IPS-20b (cell line): ENCODE measurements at regions not wholly inside any gene's neighbourhood (a gene's known extent, or its start where the extent isn't known, plus 50 kb on each side); places are given as distances from the start of the nearest gene placed in this dataset.
"Not testable (repeated sequence)": the region's sequence is repeated elsewhere in the genome, so short reads cannot be mapped to it uniquely, and the experiment has no call there.

Source experiments
- H3K27ac ChIP-seq: one replicate; pipeline ENCODE4 v1.5.1; 2013; ENCODE audit warnings: low read length
- H3K27me3 ChIP-seq: 2 replicates; pipeline ENCODE4 v1.6.1; 2013; ENCODE audit warnings: mild to moderate bottlenecking, low read length, inconsistent platforms; ENCODE audit not compliant: insufficient read depth
- H3K36me3 ChIP-seq: 2 replicates; pipeline ENCODE4 v1.6.1; 2013; ENCODE audit warnings: low read depth, mild to moderate bottlenecking, inconsistent platforms, low read length, moderate library complexity; ENCODE audit not compliant: insufficient read depth
- H3K4me1 ChIP-seq: 2 replicates; pipeline ENCODE4 v1.6.1; 2013; ENCODE audit warnings: mild to moderate bottlenecking, control low read depth, inconsistent platforms, low read length, moderate library complexity; ENCODE audit not compliant: insufficient read depth
- H3K4me3 ChIP-seq: 2 replicates; pipeline ENCODE4 v1.5.1; 2013; ENCODE audit warnings: mild to moderate bottlenecking, low read length, inconsistent platforms
- H3K9ac ChIP-seq: 2 replicates; pipeline ENCODE4 v1.6.1; 2013; ENCODE audit warnings: low read depth, mild to moderate bottlenecking, inconsistent platforms, low read length, moderate library complexity
- H3K9me3 ChIP-seq: 2 replicates; pipeline ENCODE4 v1.6.1; 2013; ENCODE audit warnings: mild to moderate bottlenecking, low read depth, low read length, inconsistent platforms; ENCODE audit not compliant: insufficient read depth

DNA sequence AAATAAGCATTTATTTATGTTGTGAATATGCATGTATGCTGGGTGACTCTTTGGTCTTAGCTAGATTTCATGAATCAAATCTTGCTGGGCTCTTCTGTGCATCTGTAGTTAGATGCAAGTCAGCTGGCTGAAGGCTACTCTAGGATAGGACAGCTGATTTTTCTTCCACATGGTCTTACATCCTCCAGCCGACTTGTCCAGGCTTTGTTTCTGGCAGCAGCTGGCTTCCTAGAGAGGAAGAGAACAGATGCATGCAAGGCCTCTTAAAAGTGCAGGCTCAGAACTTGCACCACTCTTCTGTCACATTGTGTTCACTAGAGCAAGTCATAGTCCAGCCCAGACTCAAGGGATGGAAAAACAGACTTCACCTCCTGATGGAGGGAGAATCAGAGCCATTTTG, 435.4 kb upstream of the STXBP6 start:
- Histone ChIP-seq H3K36me3 (no peaks in the 10 kb centered on the region), H3K9ac (no peak overlapping the region), H3K4me3 (no peak overlapping the region), H3K9me3 (no peaks in the 10 kb centered on the region), H3K27me3 (no peaks in the 10 kb centered on the region), H3K27ac (no peak overlapping the region), H3K4me1 (no peaks in the 10 kb centered on the region)

DNA sequence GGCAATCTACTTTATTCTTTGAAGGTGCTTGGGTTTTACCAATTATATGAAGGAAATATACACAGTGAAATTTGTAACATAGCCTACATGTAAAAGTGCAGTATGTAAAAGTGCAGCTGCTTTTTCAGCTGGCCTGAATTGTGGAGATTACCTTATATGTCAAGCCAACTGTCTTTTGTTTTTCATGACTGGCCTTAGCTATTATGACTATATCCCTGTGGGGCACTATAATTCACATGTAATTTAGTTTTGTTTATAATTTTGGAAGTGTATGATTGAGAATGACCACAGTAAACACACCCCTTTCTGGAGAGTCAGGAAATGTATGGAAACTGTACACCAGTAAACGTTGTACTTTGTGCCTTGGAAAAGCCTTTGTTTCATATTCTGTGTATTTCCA, 435.0 kb upstream of the STXBP6 start:
- no peaks in the 10 kb centered on the region for H3K36me3 ChIP-seq
- no peaks in the 10 kb centered on the region for H3K27me3 ChIP-seq
- no peak overlapping the region for H3K27ac ChIP-seq
- no peaks in the 10 kb centered on the region for H3K4me1 ChIP-seq
- H3K4me3 ChIP-seq, result no peak overlapping the region
- no peak overlapping the region for H3K9ac ChIP-seq
- no peaks in the 10 kb centered on the region for H3K9me3 ChIP-seq

GRCh38 chr14:25484235-25484634, 434.3 kb upstream of the STXBP6 start:
- H3K36me3 ChIP-seq, result no peaks in the 10 kb centered on the region
- no peak overlapping the region for H3K27ac ChIP-seq
- no peaks in the 10 kb centered on the region for H3K27me3 ChIP-seq
- H3K4me1 ChIP-seq, result no peaks in the 10 kb centered on the region
- no peak overlapping the region for H3K4me3 ChIP-seq
- H3K9ac ChIP-seq, result no peak overlapping the region
- no peaks in the 10 kb centered on the region for H3K9me3 ChIP-seq

DNA sequence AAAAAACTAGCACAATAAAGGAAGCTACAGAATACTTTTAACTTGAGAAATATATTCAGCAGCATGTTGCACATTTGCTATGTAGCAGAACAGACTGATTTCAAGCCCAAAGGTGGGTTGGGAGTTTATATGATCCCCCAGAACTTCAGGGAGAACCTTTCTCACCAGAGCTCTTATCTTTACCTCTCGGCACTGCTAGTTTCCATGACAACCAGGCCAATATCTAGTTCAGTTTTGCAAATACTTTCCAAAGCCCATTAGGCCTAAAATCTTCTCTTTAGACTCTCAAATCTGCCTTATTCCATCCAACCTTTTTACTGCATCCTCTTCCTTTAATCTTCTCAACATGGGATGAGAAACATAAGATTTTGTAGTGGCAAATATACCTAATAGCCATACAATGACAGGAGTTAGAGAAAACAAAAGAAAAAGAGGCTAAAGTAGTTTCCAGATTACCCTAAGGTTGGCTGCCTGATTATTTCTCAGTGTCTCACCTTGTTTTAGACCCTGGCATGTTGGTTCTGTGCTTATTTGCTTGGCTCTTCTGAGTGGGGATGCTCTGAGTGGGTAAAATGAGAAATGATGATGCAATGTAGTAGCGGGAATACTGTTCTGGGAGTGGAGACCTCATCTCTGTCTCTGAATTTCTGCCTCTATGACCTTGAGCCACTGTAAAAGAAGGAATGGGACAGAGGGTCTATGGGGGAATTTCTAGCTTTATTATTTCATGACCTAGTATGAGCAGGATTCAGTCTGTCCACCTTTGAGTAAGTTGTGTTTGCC, 427.6 kb upstream of the STXBP6 start:
- H3K27ac ChIP-seq, result no peak overlapping the region
- no peaks in the 10 kb centered on the region for H3K36me3 ChIP-seq
- no peaks in the 10 kb centered on the region for H3K4me1 ChIP-seq
- no peaks in the 10 kb centered on the region for H3K27me3 ChIP-seq
- no peak overlapping the region for H3K4me3 ChIP-seq
- no peaks in the 10 kb centered on the region for H3K9me3 ChIP-seq
- no peak overlapping the region for H3K9ac ChIP-seq

GRCh38 chr14:25472700-25473099, 422.8 kb upstream of the STXBP6 start:
- Histone ChIP-seq H3K9ac (no peak overlapping the region), H3K27me3 (no peaks in the 10 kb centered on the region), H3K27ac (no peak overlapping the region), H3K4me1 (no peaks in the 10 kb centered on the region), H3K4me3 (no peak overlapping the region), H3K9me3 (no peaks in the 10 kb centered on the region), H3K36me3 (no peaks in the 10 kb centered on the region)

GRCh38 chr14:25464772-25465171, 414.8 kb upstream of the STXBP6 start:
- H3K27me3 ChIP-seq, result no peaks in the 10 kb centered on the region
- H3K9me3 ChIP-seq, result no peaks in the 10 kb centered on the region
- no peak overlapping the region for H3K9ac ChIP-seq
- H3K27ac ChIP-seq, result no peak overlapping the region
- peaks cover 4% of the 10 kb centered on the region; the same call in 1 of the 2 replicates for H3K4me1 ChIP-seq
- H3K36me3 ChIP-seq, result no peaks in the 10 kb centered on the region
- no peak overlapping the region for H3K4me3 ChIP-seq

DNA sequence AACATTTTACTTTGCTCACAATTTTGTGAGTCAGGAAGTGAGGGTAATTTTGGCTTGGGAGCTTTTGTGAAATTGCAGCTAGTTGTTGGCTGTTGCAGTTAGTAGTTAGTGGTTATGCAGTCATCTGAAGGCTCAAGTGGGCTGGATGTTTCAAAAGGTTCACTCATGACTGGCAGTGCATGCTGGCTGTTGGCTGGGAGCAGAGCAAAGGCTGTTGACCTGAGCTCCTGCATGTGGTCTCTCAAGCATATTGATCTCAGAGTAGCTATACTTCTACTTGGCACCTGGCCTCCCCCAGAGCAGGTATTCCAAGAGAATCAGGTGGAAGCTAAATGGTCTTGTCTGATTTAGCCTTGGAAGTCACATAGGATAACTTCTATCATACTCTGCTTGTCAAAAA, 414.1 kb upstream of the STXBP6 start:
- no peaks in the 10 kb centered on the region for H3K9me3 ChIP-seq
- no peak overlapping the region for H3K27ac ChIP-seq
- no peak overlapping the region for H3K4me3 ChIP-seq
- peaks cover 4% of the 10 kb centered on the region; the same call in 1 of the 2 replicates for H3K4me1 ChIP-seq
- no peaks in the 10 kb centered on the region for H3K36me3 ChIP-seq
- no peak overlapping the region for H3K9ac ChIP-seq
- H3K27me3 ChIP-seq, result no peaks in the 10 kb centered on the region

GRCh38 chr14:25463480-25463879, 413.5 kb upstream of the STXBP6 start:
- Histone ChIP-seq H3K9me3 (no peaks in the 10 kb centered on the region), H3K4me1 (peaks cover 4% of the 10 kb centered on the region; the same call in 1 of the 2 replicates), H3K27ac (no peak overlapping the region), H3K36me3 (no peaks in the 10 kb centered on the region), H3K4me3 (no peak overlapping the region), H3K27me3 (no peaks in the 10 kb centered on the region), H3K9ac (no peak overlapping the region)

DNA sequence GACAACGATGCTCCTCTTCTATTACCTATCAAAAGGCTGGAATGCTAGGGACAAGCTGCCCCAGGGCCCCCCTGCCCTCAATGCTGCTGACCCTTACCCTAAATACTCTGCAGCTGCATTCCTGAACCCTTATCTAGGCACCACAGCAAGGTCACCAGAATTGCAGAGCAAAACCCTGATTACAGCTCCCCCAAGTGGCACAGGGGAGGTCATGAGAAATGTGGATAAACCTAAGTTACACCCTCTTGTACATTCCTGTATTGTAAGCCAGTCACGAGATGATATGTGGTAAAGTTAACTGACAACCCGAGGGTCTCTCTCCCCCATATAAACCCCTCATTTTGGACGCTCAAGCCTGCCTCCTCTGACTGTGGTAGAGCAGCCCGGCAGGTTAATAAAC, 411.8 kb upstream of the STXBP6 start:
- Histone ChIP-seq H3K9ac (no peak overlapping the region), H3K36me3 (no peaks in the 10 kb centered on the region), H3K9me3 (no peaks in the 10 kb centered on the region), H3K27me3 (no peaks in the 10 kb centered on the region), H3K4me3 (no peak overlapping the region), H3K27ac (no peak overlapping the region), H3K4me1 (peaks cover 4% of the 10 kb centered on the region; the same call in 1 of the 2 replicates)

DNA sequence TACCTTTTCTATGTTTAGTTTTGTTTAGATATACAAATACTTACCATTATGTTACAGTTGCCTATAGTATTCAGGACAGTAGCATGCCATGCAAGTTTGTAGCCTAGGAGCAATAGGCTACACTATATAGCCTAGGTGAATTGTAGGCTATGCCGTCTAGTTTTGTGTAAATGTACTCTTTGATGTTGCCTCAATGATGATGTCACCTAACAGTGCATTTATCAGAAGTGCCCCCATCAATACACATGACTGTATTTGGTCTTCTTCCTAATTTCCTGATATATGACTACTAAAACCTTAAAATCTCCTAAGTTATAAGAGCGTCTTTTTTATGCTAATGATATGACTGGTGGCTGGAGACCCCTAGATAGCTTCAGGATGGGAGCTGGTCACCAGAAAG, 394.4 kb upstream of the STXBP6 start:
- Histone ChIP-seq H3K4me1 (no peaks in the 10 kb centered on the region), H3K27me3 (no peaks in the 10 kb centered on the region), H3K36me3 (no peaks in the 10 kb centered on the region), H3K9me3 (no peaks in the 10 kb centered on the region), H3K4me3 (no peak overlapping the region), H3K9ac (no peak overlapping the region), H3K27ac (no peak overlapping the region)

GRCh38 chr14:25440382-25440781, 390.4 kb upstream of the STXBP6 start:
- not testable (repeated sequence) for H3K9ac ChIP-seq, H3K9me3 ChIP-seq, H3K27ac ChIP-seq, H3K27me3 ChIP-seq, H3K4me1 ChIP-seq, H3K36me3 ChIP-seq, H3K4me3 ChIP-seq

GRCh38 chr14:25436906-25437305, 387.0 kb upstream of the STXBP6 start:
- no peaks in the 10 kb centered on the region for H3K36me3 ChIP-seq
- no peak overlapping the region for H3K9ac ChIP-seq
- no peak overlapping the region for H3K27ac ChIP-seq
- H3K4me3 ChIP-seq, result no peak overlapping the region
- H3K4me1 ChIP-seq, result no peaks in the 10 kb centered on the region
- H3K27me3 ChIP-seq, result no peaks in the 10 kb centered on the region
- H3K9me3 ChIP-seq, result no peaks in the 10 kb centered on the region
